IPS DF 4.7 (cell line): ENCODE measurements at regions not wholly inside any gene's neighbourhood (a gene's known extent, or its start where the extent isn't known, plus 50 kb on each side); places are given as distances from the start of the nearest gene placed in this dataset.
"Not testable (repeated sequence)": the region's sequence is repeated elsewhere in the genome, so short reads cannot be mapped to it uniquely, and the experiment has no call there.

Experiments
- DNase-seq: peaks from one replicate; pipeline ENCODE4 v3.0.0-alpha.2; 2013; ENCODE audit warnings: low spot score; ENCODE audit errors: extremely low read depth

GRCh38 chr3:159886050-159886449 is 102.6 kb upstream of the IL12A start:
- no peak for DNase-seq

- DNase-seq = not testable (repeated sequence)
Measured at GRCh38 chr3:159886530-159886929, 102.1 kb upstream of the IL12A start.

GRCh38 chr3:159887168-159887567 is 101.5 kb upstream of the IL12A start:
- DNase-seq = no peak

- no peak for DNase-seq
Measured at GRCh38 chr3:159887911-159888310, 100.7 kb upstream of the IL12A start.

- no peak for DNase-seq
Measured at GRCh38 chr3:159892171-159892795, 96.4 kb upstream of the IL12A start.

GRCh38 chr3:159892801-159893200 is 95.8 kb upstream of the IL12A start:
- no peak for DNase-seq

- no peak for DNase-seq
Measured at GRCh38 chr3:159894386-159894785, 94.2 kb upstream of the IL12A start.

GRCh38 chr3:159895430-159895829 is 93.2 kb upstream of the IL12A start:
- DNase-seq = no peak

- no peak for DNase-seq
Measured at GRCh38 chr3:159896543-159896942, 92.1 kb upstream of the IL12A start.

- DNase-seq = no peak
Measured at GRCh38 chr3:159897331-159898075, 91.1 kb upstream of the IL12A start.

GRCh38 chr3:159898147-159898546 is 90.5 kb upstream of the IL12A start:
- DNase-seq = no peak

GRCh38 chr3:159899166-159899565 is 89.5 kb upstream of the IL12A start:
- no peak for DNase-seq

- no peak for DNase-seq
Measured at GRCh38 chr3:159902546-159903314, 85.9 kb upstream of the IL12A start.

- no peak for DNase-seq
Measured at GRCh38 chr3:159904455-159904854, 84.2 kb upstream of the IL12A start.

GRCh38 chr3:159904911-159905310 is 83.7 kb upstream of the IL12A start:
- DNase-seq = no peak

- DNase-seq = no peak
Measured at GRCh38 chr3:159907828-159908227, 80.8 kb upstream of the IL12A start.

GRCh38 chr3:159910991-159911663 is 77.5 kb upstream of the IL12A start:
- DNase-seq = no peak

GRCh38 chr3:159911664-159912037 is 77.0 kb upstream of the IL12A start:
- no peak for DNase-seq

- DNase-seq = no peak
Measured at GRCh38 chr3:159913712-159914414, 74.8 kb upstream of the IL12A start.

GRCh38 chr3:159914426-159914825 is 74.2 kb upstream of the IL12A start:
- no peak for DNase-seq

GRCh38 chr3:159916052-159916451 is 72.6 kb upstream of the IL12A start:
- DNase-seq = no peak
